GM12873 (cell line): ENCODE measurements at regions not wholly inside any gene's neighbourhood (a gene's known extent, or its start where the extent isn't known, plus 50 kb on each side); places are given as distances from the start of the nearest gene placed in this dataset.

Source experiments
- CTCF ChIP-seq: IDR thresholded peaks from 2 replicates; pipeline ENCODE4 v1.5.1; 2012; ENCODE audit warnings: low read depth, mild to moderate bottlenecking, moderate library complexity, low read length, control low read depth; ENCODE audit not compliant: insufficient read depth; ENCODE audit errors: missing control alignments

- no peak for TF ChIP-seq CTCF
Observed at GRCh38 chr10:130875116-130875515, 436.4 kb downstream of the TCERG1L start.

- TF ChIP-seq CTCF: no peak
Observed at GRCh38 chr10:130875897-130876472, 435.5 kb downstream of the TCERG1L start.

- TF ChIP-seq CTCF: no peak
Observed at GRCh38 chr10:130877126-130877525, 434.4 kb downstream of the TCERG1L start.

GRCh38 chr10:130878131-130878530 lies 433.4 kb downstream of the TCERG1L start:
- no peak for TF ChIP-seq CTCF

GRCh38 chr10:130882906-130883305 lies 428.6 kb downstream of the TCERG1L start:
- no peak for TF ChIP-seq CTCF

GRCh38 chr10:130884456-130884855 lies 427.1 kb downstream of the TCERG1L start:
- TF ChIP-seq CTCF: no peak

- no peak for TF ChIP-seq CTCF
Observed at GRCh38 chr10:130885021-130885655, 426.4 kb downstream of the TCERG1L start.
